ENCODE measurements at regions not wholly inside any gene's neighbourhood (a gene's known extent, or its start where the extent isn't known, plus 50 kb on each side); places are given as distances from the start of the nearest gene placed in this dataset.

GRCh38 chr11:96466607-96467006 lies 76.8 kb downstream of the JRKL start:
- POLR2A ChIA-PET: no interaction called here
- ATAC-seq (no peak), FAIRE-seq (no peak), DNase-seq (ENCODE audit: low read depth in 1 of 2, low spot score in 1 of 2) (no peak)
- Histone ChIP-seq H3K9me3 (no peaks in the 10 kb centered on the region), H3K4me2 (no peak overlapping the region), H3K4me3 (no peak overlapping the region), H3K27ac (no peak overlapping the region), H3K4me1 (no peaks in the 10 kb centered on the region)
- TF ChIP-seq RARB (CRISPR knock-in tag; IDR thresholded peaks at IDR 0.05) (no peak), HMGXB4 (CRISPR knock-in tag; IDR thresholded peaks at IDR 0.05; ENCODE audit: borderline replicate concordance) (no peak), KDM5A (IDR thresholded peaks at IDR 0.05) (no peak), SREBF2 (IDR thresholded peaks at IDR 0.05) (no peak), USF2 (IDR thresholded peaks at IDR 0.05) (no peak), RCOR1 (IDR thresholded peaks at IDR 0.05; ENCODE audit: low read depth, low read length) (no peak), HDAC2 (IDR thresholded peaks at IDR 0.05) (no peak), PHF8 (IDR thresholded peaks at IDR 0.05; ENCODE audit: borderline replicate concordance, low read depth) (no peak), TFCP2L1 (CRISPR knock-in tag; IDR thresholded peaks at IDR 0.05) (no peak), FOSL2 (IDR thresholded peaks at IDR 0.05) (no peak), FOSL2 (CRISPR knock-in tag; IDR thresholded peaks at IDR 0.05) (no peak), HEYL (CRISPR knock-in tag; IDR thresholded peaks at IDR 0.05) (no peak), E2F6 (IDR thresholded peaks at IDR 0.05; ENCODE audit: borderline replicate concordance, low read depth) (no peak), JUNB (IDR thresholded peaks at IDR 0.05) (no peak), HOXB5 (CRISPR knock-in tag; IDR thresholded peaks at IDR 0.05) (no peak), FOXS1 (CRISPR knock-in tag; IDR thresholded peaks at IDR 0.05) (no peak), ZNF302 (CRISPR knock-in tag; IDR thresholded peaks at IDR 0.05) (no peak)
- WGBS (ENCODE audit: missing lambda C conversion rate): 88% methylated on average over 2 of the region's 2 CpGs
- CTCF ChIA-PET: interaction anchor here (1.2 kb wide), 1 partner anchor 17 kb away, joined by 3 read pairs; no protein-coding TSS in a partner anchor

GRCh38 chr11:96469776-96470175 lies 80.0 kb downstream of the JRKL start:
- ATAC-seq (no peak), FAIRE-seq (no peak), DNase-seq (ENCODE audit: low read depth in 1 of 2, low spot score in 1 of 2) (no peak)
- Histone ChIP-seq H3K27ac (no peak overlapping the region), H3K4me3 (no peak overlapping the region), H3K4me1 (no peaks in the 10 kb centered on the region), H3K9me3 (no peaks in the 10 kb centered on the region), H3K4me2 (no peak overlapping the region)
- CTCF ChIA-PET: no interaction called here
- TF ChIP-seq SMC3 (IDR thresholded peaks at IDR 0.05): no peak
- TF ChIP-seq E2F6 (IDR thresholded peaks at IDR 0.05; ENCODE audit: borderline replicate concordance, low read depth): no peak
- no peak for TF ChIP-seq ZFP36 (IDR thresholded peaks at IDR 0.05; ENCODE audit: borderline replicate concordance, partially characterized antibody)
- no peak for TF ChIP-seq BCL3 (IDR thresholded peaks at IDR 0.05)
- TF ChIP-seq RNF2 (IDR thresholded peaks at IDR 0.05; ENCODE audit: borderline replicate concordance, low read depth): no peak
- TF ChIP-seq ZC3H11A (IDR thresholded peaks at IDR 0.05): no peak
- TF ChIP-seq EHF (CRISPR knock-in tag; IDR thresholded peaks at IDR 0.05): no peak
- 2% methylated on average over 3 of the region's 3 CpGs for WGBS (ENCODE audit: missing lambda C conversion rate)
- POLR2A ChIA-PET: no interaction called here

All from A549 (cell line).